ENCODE measurements at regions not wholly inside any gene's neighbourhood (a gene's known extent, or its start where the extent isn't known, plus 50 kb on each side); places are given as distances from the start of the nearest gene placed in this dataset.

DNA sequence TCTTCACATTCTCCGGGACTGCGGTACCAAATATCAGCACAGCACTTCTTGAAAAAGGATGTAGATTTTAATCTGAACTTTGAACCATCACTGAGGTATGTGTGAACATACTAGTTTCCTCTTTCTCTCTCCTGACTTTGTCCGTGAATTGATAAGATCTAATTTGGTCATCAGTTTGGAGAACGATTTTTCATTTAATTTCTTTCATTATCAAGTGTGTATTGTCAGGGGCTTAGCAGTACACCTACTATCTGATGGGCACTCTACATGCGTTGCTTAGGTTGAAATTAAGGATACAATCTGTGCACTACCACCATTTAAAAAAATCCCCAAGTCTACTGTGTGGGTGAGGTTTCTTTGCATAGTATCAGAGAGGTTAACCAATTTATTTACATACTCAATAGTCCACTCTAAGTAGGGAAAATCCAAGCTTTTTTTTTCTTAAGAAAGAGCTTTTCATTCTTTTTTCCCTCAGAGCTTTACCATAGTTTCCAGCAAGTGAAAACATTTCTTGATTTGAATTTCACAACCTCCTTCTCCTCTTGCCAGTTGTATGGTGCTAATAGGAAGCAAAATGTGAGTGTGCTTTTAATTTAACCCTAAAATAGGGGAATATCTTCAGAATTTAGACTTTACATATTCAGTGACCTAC, 105.4 kb upstream of the ESR1 start:
- DNase-seq = peak; percentile 78

- DNase-seq = no peak
Observed at GRCh38 chr6:151702851-151703658, 104.4 kb upstream of the ESR1 start.

DNA sequence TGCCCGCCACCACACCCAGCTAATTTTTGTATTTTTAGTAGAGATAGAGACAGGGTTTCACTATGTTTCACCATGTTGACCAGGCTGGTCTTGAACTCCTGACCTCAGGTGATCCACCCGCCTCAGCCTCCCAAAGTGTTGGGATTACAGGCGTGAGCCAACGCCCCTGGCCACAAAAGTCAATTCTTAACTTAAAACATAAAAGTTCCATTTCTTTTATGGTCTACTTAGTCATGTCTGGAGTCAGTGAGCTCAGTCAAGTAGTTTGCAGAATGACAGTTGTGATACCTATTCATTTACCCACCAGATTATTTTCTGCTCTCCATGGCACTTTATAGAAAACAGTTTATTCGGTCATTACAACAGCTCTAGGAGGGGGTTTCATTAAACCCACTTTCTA, 103.1 kb upstream of the ESR1 start:
- no peak for DNase-seq

DNA sequence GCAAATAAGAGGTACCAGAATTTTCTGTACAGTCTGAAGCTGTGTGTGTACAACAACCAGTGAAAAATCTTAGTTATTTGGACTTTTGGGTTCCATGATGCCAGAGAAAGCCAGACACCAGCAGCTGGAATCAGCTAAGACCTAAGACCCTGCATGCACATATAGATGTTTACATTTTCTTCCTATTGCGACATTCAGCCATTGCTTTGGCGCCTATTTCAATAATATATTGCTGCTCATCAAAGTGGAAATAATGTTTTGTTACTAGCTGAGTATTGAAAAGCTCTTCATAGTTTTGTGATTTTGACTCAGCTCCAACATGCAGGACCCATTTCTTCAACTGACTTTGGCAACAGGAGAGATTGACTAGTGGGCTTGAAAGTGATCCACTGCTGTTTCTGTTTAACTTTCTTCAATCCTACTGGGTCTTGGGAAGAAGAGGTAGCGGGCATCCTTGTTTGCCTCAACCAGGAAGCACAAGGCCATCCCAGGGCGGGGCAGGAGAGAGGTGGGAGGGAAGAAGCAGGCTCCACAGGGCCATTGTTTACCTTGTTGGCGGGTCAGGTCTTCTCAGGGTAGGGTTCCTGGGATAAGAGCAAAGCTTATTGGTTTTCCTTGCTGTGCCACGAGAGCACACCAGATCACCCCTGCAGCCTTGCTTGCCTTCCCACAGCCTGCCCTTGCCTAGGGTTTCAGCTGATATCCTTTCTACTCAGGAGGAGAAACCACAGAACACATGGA, 101.3 kb upstream of the ESR1 start:
- no peak for DNase-seq

DNA sequence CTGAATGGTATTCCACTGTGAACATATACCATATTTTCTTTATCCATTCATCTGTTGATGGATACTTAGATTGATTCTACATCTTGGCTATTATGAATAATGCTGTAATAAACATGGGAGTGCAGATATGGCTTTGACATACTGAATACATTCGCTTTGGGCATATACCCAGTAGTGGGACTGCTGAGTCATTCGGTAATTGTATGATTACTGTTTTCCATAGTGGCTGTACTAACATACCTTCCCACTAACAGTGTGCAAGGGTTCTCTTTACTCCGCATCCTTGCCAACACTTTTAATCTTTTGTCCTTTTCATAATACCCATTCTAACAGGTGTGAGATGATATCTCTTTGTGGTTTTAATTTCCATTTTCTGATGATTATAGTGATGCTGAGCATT, 98.2 kb upstream of the ESR1 start:
- DNase-seq = no peak

DNA sequence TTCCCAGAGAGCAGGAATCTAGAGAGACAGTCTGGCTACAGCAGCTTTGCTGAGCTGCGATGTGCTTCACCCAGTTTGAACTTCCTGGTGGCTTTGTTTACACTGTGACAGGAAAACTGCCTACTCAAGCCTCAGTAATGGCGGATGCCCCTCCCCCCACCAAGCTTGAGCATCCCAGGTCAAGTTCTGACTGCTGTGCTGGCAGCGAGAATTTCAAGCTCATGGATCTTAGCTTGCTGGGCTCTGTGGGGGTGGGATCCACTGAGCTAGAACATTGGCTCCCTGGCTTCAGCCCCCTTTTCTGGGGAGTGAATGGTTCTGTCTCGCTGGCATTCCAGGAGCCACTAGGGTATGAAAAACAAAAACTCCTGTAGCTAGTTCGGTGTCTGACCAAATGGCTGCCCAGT, 91.0 kb upstream of the ESR1 start:
- DNase-seq = no peak

DNA sequence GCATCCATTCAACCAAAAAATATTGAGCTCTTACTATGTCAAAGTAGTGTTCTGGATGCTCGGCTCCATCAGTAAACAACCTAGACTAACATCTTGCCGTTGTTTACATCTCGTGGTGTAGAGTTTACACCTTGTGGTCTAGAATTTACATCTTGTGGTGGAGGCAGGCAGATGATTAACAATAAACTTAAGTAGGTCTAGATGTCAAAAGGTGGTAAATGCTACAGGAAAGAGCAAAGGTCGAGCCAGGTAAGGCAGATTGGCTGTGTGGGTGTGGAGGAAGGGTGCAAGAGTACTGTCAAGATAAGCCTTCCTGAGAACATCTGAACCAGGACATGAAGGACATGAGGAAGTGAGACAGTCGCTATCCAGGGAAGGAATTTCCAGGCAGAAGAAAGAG, 88.4 kb upstream of the ESR1 start:
- DNase-seq = no peak

GRCh38 chr6:151721146-151721545, 86.3 kb upstream of the ESR1 start:
- DNase-seq = no peak

DNA sequence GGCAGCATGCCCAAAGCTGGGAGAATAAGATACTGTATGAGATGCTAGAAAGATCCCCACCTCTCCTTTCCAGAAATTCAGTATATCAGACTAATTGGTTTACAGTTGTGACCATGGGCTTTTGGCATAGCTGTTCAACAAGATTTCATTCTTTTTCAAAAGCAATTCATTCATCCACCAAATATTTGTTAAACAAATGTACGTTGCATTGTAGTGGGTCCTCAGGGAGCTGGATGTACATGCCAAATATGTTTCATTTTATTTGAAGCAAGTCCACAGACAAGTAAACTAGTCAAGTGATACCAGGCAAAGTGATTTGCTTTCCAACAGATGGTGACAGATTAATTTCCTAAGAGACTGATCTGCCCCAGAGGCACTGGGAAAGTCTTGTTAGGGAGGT, 85.8 kb upstream of the ESR1 start:
- no peak for DNase-seq

- DNase-seq = peak; percentile 66
Observed at GRCh38 chr6:151722342-151722741, 85.1 kb upstream of the ESR1 start.

- DNase-seq = peak; percentile 93
Observed at GRCh38 chr6:151723152-151723551, 84.3 kb upstream of the ESR1 start.

- DNase-seq = no peak
Observed at GRCh38 chr6:151729829-151730495, 77.5 kb upstream of the ESR1 start.

DNA sequence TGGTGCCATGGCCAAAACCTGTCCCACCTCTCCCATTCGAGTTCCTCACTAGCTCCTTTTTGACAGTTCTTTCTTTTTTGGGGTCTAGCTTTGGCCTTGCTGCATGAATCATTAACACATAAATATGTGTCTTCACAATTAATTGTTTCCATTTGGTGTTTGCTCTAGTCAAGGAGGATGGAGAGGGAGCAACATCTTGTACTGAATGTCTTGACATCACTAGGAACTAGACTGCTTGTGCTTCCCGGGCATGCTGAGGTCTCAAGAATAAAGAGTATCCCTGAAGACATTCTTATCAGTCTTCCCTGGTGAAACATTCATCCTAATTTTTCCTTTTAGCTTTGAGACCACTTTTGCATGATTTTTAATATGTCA, 77.0 kb upstream of the ESR1 start:
- no peak for DNase-seq

GRCh38 chr6:151731313-151731712, 76.2 kb upstream of the ESR1 start:
- DNase-seq = no peak

DNA sequence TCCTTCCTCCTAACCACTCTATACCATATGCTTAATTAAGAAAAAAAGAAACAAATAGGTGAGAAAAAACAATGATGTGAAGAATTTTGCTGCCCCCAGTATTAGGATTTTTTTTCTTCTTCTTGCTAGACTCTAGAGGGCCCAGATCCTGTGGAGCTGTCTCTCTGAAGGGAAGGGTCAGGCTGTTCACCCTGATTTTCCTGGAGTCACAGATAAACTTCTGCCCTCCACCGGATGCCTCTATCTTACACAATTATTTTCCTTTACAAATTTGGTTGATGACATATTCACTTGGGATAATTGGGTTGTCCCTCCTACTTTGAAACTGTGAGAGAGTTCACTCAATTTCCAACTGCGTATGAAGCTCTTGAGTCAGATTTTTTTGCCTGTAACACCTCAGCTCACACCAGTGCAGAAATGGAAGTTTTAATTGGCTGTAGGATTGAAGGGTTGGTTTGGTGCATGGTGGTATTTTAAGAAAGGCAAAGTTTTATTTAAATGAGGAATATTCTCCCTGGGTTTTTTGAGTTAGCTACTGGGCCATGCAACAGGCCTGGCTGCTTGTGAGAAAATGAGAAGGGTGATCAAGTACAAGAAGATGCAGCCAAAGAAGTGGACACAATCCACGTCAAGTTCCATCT, 73.7 kb upstream of the ESR1 start:
- no peak for DNase-seq

DNA sequence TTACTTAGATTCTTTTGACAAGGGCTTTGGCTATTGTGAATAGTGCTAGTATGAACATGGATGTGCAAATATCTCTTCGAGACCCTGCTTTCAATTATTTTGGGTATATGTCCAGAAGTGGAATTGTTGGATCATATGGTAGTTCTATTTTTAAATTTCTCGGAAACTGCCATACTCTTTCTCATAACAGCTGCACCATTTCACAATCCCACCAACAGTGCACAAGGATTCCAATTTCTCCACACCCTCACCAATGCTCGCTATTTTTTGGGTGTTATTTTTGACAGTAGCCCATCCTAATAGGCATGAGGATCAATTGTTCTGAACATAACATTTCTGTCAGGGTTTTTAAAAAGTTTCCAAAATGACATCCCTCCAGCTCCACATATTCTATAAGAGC, 69.2 kb upstream of the ESR1 start:
- DNase-seq = no peak

- no peak for DNase-seq
Observed at GRCh38 chr6:151738960-151739359, 68.5 kb upstream of the ESR1 start.

GRCh38 chr6:151740820-151741219, 66.7 kb upstream of the ESR1 start:
- DNase-seq = no peak

DNA sequence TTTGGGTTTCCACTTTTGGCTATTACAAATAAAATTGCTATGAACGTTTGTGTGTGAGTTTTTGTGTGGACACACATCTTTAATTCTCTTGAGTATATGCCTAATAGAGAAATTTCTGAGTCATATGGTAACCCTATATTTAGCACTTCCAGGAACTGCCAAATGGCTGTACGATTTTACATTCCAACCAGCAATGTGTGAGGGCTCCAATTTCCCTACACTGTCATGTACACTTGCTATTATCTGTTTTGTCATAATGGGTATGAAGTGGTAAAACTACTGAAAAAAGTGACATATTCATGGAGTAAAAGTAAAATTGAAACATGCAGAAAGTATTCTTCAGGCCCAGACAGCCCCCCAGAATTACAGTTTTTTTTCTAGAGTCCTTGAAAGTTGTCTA, 59.6 kb upstream of the ESR1 start:
- DNase-seq = no peak

- no peak for DNase-seq
Observed at GRCh38 chr6:151749341-151749740, 58.1 kb upstream of the ESR1 start.

GRCh38 chr6:151753581-151753980, 53.9 kb upstream of the ESR1 start:
- DNase-seq = no peak

DNA sequence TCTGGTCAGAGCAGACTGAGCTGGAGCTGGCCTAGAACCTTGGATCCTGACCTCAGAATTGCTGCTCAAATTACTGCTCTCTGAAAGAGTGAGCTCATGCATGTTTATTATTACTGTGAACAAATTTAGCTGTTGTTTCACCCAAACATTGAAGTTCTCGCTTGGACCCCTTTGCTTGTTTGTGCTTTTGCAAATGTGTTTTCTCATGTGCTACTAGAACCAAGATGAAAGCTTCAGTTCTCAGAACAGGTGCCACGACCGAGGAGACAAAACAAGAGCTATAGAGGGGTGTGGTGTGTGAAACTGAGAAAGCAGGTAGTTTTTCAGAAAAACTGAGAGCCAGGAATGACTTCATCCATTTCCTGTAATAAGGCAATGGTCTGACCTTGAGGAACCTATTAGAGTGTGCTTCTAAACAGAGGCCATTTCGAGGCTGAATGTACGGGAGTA, 50.0 kb upstream of the ESR1 start:
- no peak for DNase-seq

Measured in inflammatory macrophage treated with lipopolysaccharide for 4 hours (primary cell).